A204.1 (cell line): ENCODE measurements at regions not wholly inside any gene's neighbourhood (a gene's known extent, or its start where the extent isn't known, plus 50 kb on each side); places are given as distances from the start of the nearest gene placed in this dataset.

ENCODE experiments used
- FAIRE-seq: peaks from 2 replicates; lab custom pipeline; 2012; peaks lifted over from hg19 to GRCh38; lab: Jason Lieb, UNC

- FAIRE-seq: no peak
Measured at GRCh38 chr2:129606496-129607270, 372.8 kb upstream of the RAB6C start.

- no peak for FAIRE-seq
Measured at GRCh38 chr2:129609224-129609623, 370.2 kb upstream of the RAB6C start.

- FAIRE-seq: no peak
Measured at GRCh38 chr2:129610766-129611165, 368.7 kb upstream of the RAB6C start.

GRCh38 chr2:129611471-129611870 is 368.0 kb upstream of the RAB6C start:
- FAIRE-seq: no peak

- no peak for FAIRE-seq
Measured at GRCh38 chr2:129619471-129619870, 360.0 kb upstream of the RAB6C start.

- FAIRE-seq: no peak
Measured at GRCh38 chr2:129620411-129620810, 359.1 kb upstream of the RAB6C start.

- FAIRE-seq: no peak
Measured at GRCh38 chr2:129623783-129624182, 355.7 kb upstream of the RAB6C start.

GRCh38 chr2:129627437-129627836 is 352.0 kb upstream of the RAB6C start:
- FAIRE-seq: no peak

- no peak for FAIRE-seq
Measured at GRCh38 chr2:129636692-129637091, 342.8 kb upstream of the RAB6C start.

GRCh38 chr2:129641371-129641770 is 338.1 kb upstream of the RAB6C start:
- no peak for FAIRE-seq

- no peak for FAIRE-seq
Measured at GRCh38 chr2:129642526-129643043, 336.9 kb upstream of the RAB6C start.

GRCh38 chr2:129645335-129645734 is 334.1 kb upstream of the RAB6C start:
- FAIRE-seq: no peak

- no peak for FAIRE-seq
Measured at GRCh38 chr2:129646107-129646506, 333.4 kb upstream of the RAB6C start.

- FAIRE-seq: no peak
Measured at GRCh38 chr2:129653246-129653645, 326.2 kb upstream of the RAB6C start.

- FAIRE-seq: no peak
Measured at GRCh38 chr2:129654331-129654730, 325.1 kb upstream of the RAB6C start.

GRCh38 chr2:129656081-129656598 is 323.3 kb upstream of the RAB6C start:
- FAIRE-seq: no peak

- no peak for FAIRE-seq
Measured at GRCh38 chr2:129658430-129658829, 321.0 kb upstream of the RAB6C start.

GRCh38 chr2:129661935-129662334 is 317.5 kb upstream of the RAB6C start:
- FAIRE-seq: no peak

GRCh38 chr2:129667577-129667976 is 311.9 kb upstream of the RAB6C start:
- FAIRE-seq: no peak

GRCh38 chr2:129672521-129672920 is 306.9 kb upstream of the RAB6C start:
- no peak for FAIRE-seq

GRCh38 chr2:129673234-129673633 is 306.2 kb upstream of the RAB6C start:
- no peak for FAIRE-seq

GRCh38 chr2:129673847-129674711 is 305.4 kb upstream of the RAB6C start:
- FAIRE-seq: no peak

GRCh38 chr2:129678751-129679150 is 300.7 kb upstream of the RAB6C start:
- FAIRE-seq: no peak
